Vagina (tissue), 2 donors: ENCODE measurements at regions not wholly inside any gene's neighbourhood (a gene's known extent, or its start where the extent isn't known, plus 50 kb on each side); places are given as distances from the start of the nearest gene placed in this dataset.

ENCODE experiments used
- DNase-seq, 2 donors: peaks; one replicate each; pipeline ENCODE4 v3.0.0-alpha.2; 2017; ENCODE audit errors: extremely low spot score in 2 of 2
- H3K27ac ChIP-seq: fragments of 200-600 bp; sonication (generic); one replicate; pipeline ENCODE4 v1.5.1; 2019
- H3K27me3 ChIP-seq: fragments of 200-600 bp; sonication (generic); one replicate; pipeline ENCODE4 v1.5.1; 2019
- H3K36me3 ChIP-seq, 2 donors: fragments of 200-600 bp; sonication (generic); one replicate each; pipeline ENCODE4 v1.5.1; 2017 to 2019
- H3K4me1 ChIP-seq: fragments of 200-600 bp; sonication (generic); one replicate; pipeline ENCODE4 v1.5.1; 2019
- H3K4me3 ChIP-seq, 2 donors: fragments of 200-600 bp; sonication (generic); 1 replicate in 1 of 2; 2 replicates in 1 of 2; pipeline ENCODE4 v1.5.1; 2016 to 2019
- H3K9me3 ChIP-seq: fragments of 200-600 bp; sonication (generic); one replicate; pipeline ENCODE4 v1.5.1; 2019
- POLR2A ChIP-seq, 2 donors: fragments of 450-650 bp; IDR thresholded peaks; one replicate each; pipeline ENCODE4 v1.6.1; 2017; ENCODE audit warnings: antibody characterized with exemption in 2 of 2, mild to moderate bottlenecking in 2 of 2, moderate library complexity in 2 of 2
- POLR2AphosphoS5 ChIP-seq, 2 donors: sonication (generic); formaldehyde crosslinking; IDR thresholded peaks; one replicate each; pipeline ENCODE4 v1.9.0; 2017; ENCODE audit warnings: antibody characterized with exemption in 2 of 2, mild to moderate bottlenecking in 2 of 2, low read depth in 1 of 2; ENCODE audit not compliant: insufficient read depth in 1 of 2
- intact Hi-C: fragments of 100-400 bp; cut with DNase I; formaldehyde crosslinking; loops from one replicate; pipeline ENCODE4 v1.15.1; 2023
- TF ChIP-seq, protein P1 (sequence below), 3 experiments: fragments of 450-650 bp in 2 of 3; fragments of 200-600 bp in 1 of 3; sonication (generic) in 1 of 3; IDR thresholded peaks; one replicate each; pipeline ENCODE4 v1.5.1; 2017 to 2019; ENCODE audit warnings: antibody characterized with exemption in 3 of 3, mild to moderate bottlenecking in 2 of 3, moderate library complexity in 2 of 3

DNA sequence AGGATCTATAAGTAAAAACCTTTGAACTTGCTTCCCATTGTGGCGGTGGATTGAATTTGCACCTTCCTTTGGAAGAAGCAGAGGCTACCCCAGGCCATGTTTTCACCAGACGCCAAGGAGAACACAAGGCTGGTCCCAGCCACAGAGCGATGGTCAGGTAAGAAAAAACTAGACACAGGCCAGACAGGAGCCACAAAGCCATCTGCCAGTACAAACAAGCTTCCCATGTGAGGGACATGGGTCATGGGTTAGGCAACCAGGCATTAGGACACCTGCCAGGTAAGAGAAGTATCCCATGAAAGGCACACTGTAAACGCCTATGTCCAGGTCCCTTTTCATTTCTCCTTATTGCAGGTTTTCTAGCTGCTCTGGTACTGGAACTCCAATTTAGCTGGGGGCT, 190.2 kb downstream of the KLF13 start:
- no peak overlapping the region for H3K27ac ChIP-seq
- peak in 1 of 2 donors; percentile 90 for DNase-seq
- no peaks in the 10 kb centered on the region for H3K27me3 ChIP-seq
- no peaks in the 10 kb centered on the region for H3K36me3 ChIP-seq
- no peak overlapping the region for H3K4me3 ChIP-seq
- H3K9me3 ChIP-seq, result no peaks in the 10 kb centered on the region
- intact Hi-C loops, result no loop called here
- no peaks in the 10 kb centered on the region for H3K4me1 ChIP-seq
- TF ChIP-seq, protein P1, sequence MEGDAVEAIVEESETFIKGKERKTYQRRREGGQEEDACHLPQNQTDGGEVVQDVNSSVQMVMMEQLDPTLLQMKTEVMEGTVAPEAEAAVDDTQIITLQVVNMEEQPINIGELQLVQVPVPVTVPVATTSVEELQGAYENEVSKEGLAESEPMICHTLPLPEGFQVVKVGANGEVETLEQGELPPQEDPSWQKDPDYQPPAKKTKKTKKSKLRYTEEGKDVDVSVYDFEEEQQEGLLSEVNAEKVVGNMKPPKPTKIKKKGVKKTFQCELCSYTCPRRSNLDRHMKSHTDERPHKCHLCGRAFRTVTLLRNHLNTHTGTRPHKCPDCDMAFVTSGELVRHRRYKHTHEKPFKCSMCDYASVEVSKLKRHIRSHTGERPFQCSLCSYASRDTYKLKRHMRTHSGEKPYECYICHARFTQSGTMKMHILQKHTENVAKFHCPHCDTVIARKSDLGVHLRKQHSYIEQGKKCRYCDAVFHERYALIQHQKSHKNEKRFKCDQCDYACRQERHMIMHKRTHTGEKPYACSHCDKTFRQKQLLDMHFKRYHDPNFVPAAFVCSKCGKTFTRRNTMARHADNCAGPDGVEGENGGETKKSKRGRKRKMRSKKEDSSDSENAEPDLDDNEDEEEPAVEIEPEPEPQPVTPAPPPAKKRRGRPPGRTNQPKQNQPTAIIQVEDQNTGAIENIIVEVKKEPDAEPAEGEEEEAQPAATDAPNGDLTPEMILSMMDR (IDR thresholded peaks at IDR 0.05), result no peak
- TF ChIP-seq POLR2AphosphoS5 (IDR thresholded peaks at IDR 0.05; ENCODE audit: insufficient read depth in 1 of 2, low read depth in 1 of 2), result no peak
- TF ChIP-seq POLR2A (IDR thresholded peaks at IDR 0.05), result no peak

DNA sequence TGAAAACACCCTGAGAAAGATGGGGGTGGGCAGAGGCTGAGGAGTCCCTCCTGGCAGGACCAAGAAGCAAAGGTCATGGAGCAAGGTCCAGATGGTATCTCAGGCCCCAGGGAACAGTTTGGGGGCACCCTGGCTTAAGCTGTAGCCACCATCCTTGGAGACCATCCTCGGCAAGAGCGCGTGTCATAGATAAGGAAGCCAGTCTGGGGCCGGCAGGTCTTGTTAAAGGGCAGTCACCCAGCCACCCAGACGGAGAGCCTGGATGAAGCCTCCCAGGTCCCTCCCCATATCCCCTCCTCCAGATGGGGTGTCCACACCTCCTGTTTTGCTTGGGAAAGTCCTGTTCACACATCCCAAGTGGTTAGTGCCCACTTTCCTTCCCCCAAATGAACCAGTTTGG, 191.1 kb downstream of the KLF13 start:
- DNase-seq, result no peak
- no peaks in the 10 kb centered on the region for H3K4me1 ChIP-seq
- intact Hi-C loops, result no loop called here
- no peak overlapping the region for H3K4me3 ChIP-seq
- H3K9me3 ChIP-seq, result no peaks in the 10 kb centered on the region
- H3K27me3 ChIP-seq, result no peaks in the 10 kb centered on the region
- H3K27ac ChIP-seq, result no peak overlapping the region
- H3K36me3 ChIP-seq, result no peaks in the 10 kb centered on the region
- TF ChIP-seq POLR2A (IDR thresholded peaks at IDR 0.05), result no peak
- TF ChIP-seq POLR2AphosphoS5 (IDR thresholded peaks at IDR 0.05; ENCODE audit: insufficient read depth in 1 of 2, low read depth in 1 of 2), result no peak
- TF ChIP-seq, protein P1 (IDR thresholded peaks at IDR 0.05), result no peak

DNA sequence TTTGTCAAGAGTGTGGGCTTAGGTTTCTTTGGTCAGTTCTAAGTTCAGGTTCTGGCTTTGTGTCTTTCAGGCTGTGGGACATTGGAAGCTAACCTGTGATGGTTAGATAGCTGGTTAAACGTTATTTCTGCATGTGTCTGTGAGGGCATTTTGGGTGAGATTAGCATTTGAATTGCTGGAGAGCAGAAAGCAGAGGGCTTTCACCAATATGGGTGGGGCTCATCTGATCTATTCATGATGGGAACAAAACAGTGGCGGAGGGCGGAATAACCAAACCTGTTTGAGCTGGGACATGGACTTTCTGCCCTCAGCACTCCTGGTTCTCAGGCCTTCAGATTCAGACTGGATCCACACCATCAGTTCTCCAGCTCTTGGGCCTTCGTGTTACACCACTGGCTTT, 195.4 kb downstream of the KLF13 start:
- DNase-seq, result no peak
- Histone ChIP-seq H3K9me3 (no peaks in the 10 kb centered on the region), H3K27me3 (no peaks in the 10 kb centered on the region), H3K36me3 (no peaks in the 10 kb centered on the region), H3K4me3 (no peak overlapping the region), H3K4me1 (no peaks in the 10 kb centered on the region), H3K27ac (no peak overlapping the region)
- TF ChIP-seq POLR2A (IDR thresholded peaks at IDR 0.05) (no peak), POLR2AphosphoS5 (IDR thresholded peaks at IDR 0.05; ENCODE audit: insufficient read depth in 1 of 2, low read depth in 1 of 2) (no peak)
- TF ChIP-seq, protein P1 (IDR thresholded peaks at IDR 0.05), result no peak
- intact Hi-C loops, result no loop called here

DNA sequence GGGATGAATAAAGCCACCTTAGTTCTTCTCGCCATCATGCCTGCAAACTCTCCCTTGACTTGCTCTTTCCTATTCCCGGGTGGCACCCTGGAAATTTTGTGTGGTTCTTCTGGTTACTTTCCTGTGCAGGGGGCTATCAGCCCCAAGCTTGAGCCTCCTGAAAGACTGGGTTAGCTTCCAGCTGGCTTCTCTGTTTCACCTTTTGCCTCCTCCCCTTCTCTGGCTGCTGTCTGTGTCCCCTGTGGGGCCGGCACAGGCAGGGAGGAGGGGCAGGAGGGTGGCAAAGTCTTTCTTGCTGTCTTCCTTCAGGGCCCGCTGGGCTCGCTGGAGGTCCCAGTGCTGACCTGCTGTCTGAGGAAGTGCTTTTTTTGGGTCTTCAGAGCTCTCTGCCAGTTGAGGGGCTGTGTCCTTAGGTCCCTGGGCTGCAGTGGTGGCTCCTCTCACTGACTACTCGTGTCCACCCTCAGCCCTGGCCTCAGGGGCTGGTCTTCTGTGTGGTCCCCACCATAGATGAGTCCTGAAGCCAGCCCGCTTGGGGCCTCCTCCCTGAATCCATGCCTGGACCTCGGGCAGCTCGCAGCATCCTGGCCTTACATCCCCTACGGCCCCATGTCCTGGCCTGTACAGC, 196.5 kb downstream of the KLF13 start:
- Histone ChIP-seq H3K4me1 (no peaks in the 10 kb centered on the region), H3K9me3 (no peaks in the 10 kb centered on the region), H3K27ac (no peak overlapping the region), H3K36me3 (no peaks in the 10 kb centered on the region), H3K4me3 (no peak overlapping the region), H3K27me3 (no peaks in the 10 kb centered on the region)
- intact Hi-C loops, result no loop called here
- DNase-seq, result peak in 1 of 2 donors; percentile 80
- TF ChIP-seq, protein P1 (IDR thresholded peaks at IDR 0.05), result no peak

DNA sequence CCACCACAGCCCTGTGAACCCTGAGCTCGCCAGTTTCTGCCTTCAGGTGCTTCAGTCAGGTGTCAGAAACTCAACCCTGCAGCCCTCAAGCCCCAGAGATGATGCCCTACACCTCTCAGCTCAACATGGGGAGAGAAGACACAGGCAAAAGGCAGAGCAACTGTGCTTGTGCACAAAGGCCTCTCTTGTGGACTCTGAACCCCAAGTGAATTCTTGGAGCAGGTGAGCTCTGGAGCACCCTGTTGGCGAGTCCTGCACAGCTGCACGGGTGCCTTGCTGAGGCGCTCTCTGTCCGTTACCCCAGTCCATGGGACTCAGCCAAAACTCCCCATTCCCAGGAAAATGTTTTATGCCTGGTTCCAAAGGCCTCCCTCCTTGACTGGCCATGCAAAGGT, 197.0 kb downstream of the KLF13 start:
- no peak for DNase-seq
- no peak overlapping the region for H3K27ac ChIP-seq
- H3K27me3 ChIP-seq, result no peaks in the 10 kb centered on the region
- no peak overlapping the region for H3K4me3 ChIP-seq
- intact Hi-C loops, result no loop called here
- H3K4me1 ChIP-seq, result no peaks in the 10 kb centered on the region
- no peaks in the 10 kb centered on the region for H3K9me3 ChIP-seq
- TF ChIP-seq, protein P1 (IDR thresholded peaks at IDR 0.05), result no peak
- TF ChIP-seq POLR2A (IDR thresholded peaks at IDR 0.05), result no peak
- no peak for TF ChIP-seq POLR2AphosphoS5 (IDR thresholded peaks at IDR 0.05; ENCODE audit: insufficient read depth in 1 of 2, low read depth in 1 of 2)
- H3K36me3 ChIP-seq, result no peaks in the 10 kb centered on the region
